Effector memory CD4-positive, alpha-beta T cell (primary cell): ENCODE measurements at regions not wholly inside any gene's neighbourhood (a gene's known extent, or its start where the extent isn't known, plus 50 kb on each side); places are given as distances from the start of the nearest gene placed in this dataset.
A peak's percentile ranks its signal among the peaks of the same experiment; 100 is the strongest.

ENCODE experiments used
- DNase-seq, 3 donors: peaks; one replicate each; pipeline ENCODE4 v3.0.0-alpha.2; 2020
- H3K27ac ChIP-seq: 2 replicates; pipeline ENCODE4 v1.7.0; 2013; ENCODE audit warnings: mild to moderate bottlenecking, low read length, moderate library complexity; ENCODE audit not compliant: insufficient read depth, poor library complexity, severe bottlenecking
- H3K27me3 ChIP-seq: replicated peaks from 2 replicates; pipeline ENCODE4 v1.7.0; 2013; ENCODE audit warnings: mild to moderate bottlenecking, low read length; ENCODE audit not compliant: insufficient read depth, control insufficient read depth, poor library complexity, severe bottlenecking
- H3K36me3 ChIP-seq: 2 replicates; pipeline ENCODE4 v1.7.0; 2013; ENCODE audit warnings: mild to moderate bottlenecking, low read length, moderate library complexity; ENCODE audit not compliant: control insufficient read depth, insufficient read depth
- H3K4me1 ChIP-seq: 2 replicates; pipeline ENCODE4 v1.7.0; 2013; ENCODE audit warnings: low read length, mild to moderate bottlenecking; ENCODE audit not compliant: control insufficient read depth, insufficient read depth, poor library complexity, severe bottlenecking
- H3K4me3 ChIP-seq: 2 replicates; pipeline ENCODE4 v1.7.0; 2013; ENCODE audit warnings: low read length, low read depth, mild to moderate bottlenecking; ENCODE audit not compliant: insufficient read depth, poor library complexity, severe bottlenecking
- H3K9me3 ChIP-seq: 2 replicates; pipeline ENCODE4 v1.7.0; 2013; ENCODE audit warnings: mild to moderate bottlenecking, low read length, moderate library complexity; ENCODE audit not compliant: control insufficient read depth

GRCh38 chr5:79872291-79872690, 118.8 kb downstream of the MTX3 start:
- DNase-seq = no peak
- H3K4me1 ChIP-seq = no peaks in the 10 kb centered on the region
- H3K9me3 ChIP-seq = no peaks in the 10 kb centered on the region
- no peaks in the 10 kb centered on the region for H3K36me3 ChIP-seq
- H3K27ac ChIP-seq = no peak overlapping the region
- H3K4me3 ChIP-seq = no peak overlapping the region
- peaks cover 6% of the 10 kb centered on the region for H3K27me3 ChIP-seq

GRCh38 chr5:79871364-79872120, 119.5 kb downstream of the MTX3 start:
- no peak overlapping the region for H3K4me3 ChIP-seq
- DNase-seq = no peak
- H3K9me3 ChIP-seq = no peaks in the 10 kb centered on the region
- H3K36me3 ChIP-seq = no peaks in the 10 kb centered on the region
- no peaks in the 10 kb centered on the region for H3K4me1 ChIP-seq
- H3K27me3 ChIP-seq = peaks cover 6% of the 10 kb centered on the region
- H3K27ac ChIP-seq = no peak overlapping the region

GRCh38 chr5:79868163-79868670, 122.8 kb downstream of the MTX3 start:
- no peaks in the 10 kb centered on the region for H3K9me3 ChIP-seq

GRCh38 chr5:79865579-79865978, 125.5 kb downstream of the MTX3 start:
- H3K9me3 ChIP-seq = no peaks in the 10 kb centered on the region
- no peak overlapping the region for H3K4me3 ChIP-seq
- no peaks in the 10 kb centered on the region for H3K4me1 ChIP-seq

More at GRCh38 chr5:79868163-79868670, 122.8 kb downstream of the MTX3 start:
- Histone ChIP-seq H3K4me1 (no peaks in the 10 kb centered on the region), H3K27me3 (peaks cover 6% of the 10 kb centered on the region), H3K27ac (no peak overlapping the region), H3K4me3 (no peak overlapping the region), H3K36me3 (no peaks in the 10 kb centered on the region)
- no peak for DNase-seq

GRCh38 chr5:79864364-79864763, 126.7 kb downstream of the MTX3 start:
- H3K4me1 ChIP-seq = no peaks in the 10 kb centered on the region
- H3K27me3 ChIP-seq = peaks cover 2% of the 10 kb centered on the region
- H3K27ac ChIP-seq = no peak overlapping the region
- DNase-seq = no peak
- H3K4me3 ChIP-seq = no peak overlapping the region
- H3K9me3 ChIP-seq = no peaks in the 10 kb centered on the region
- H3K36me3 ChIP-seq = no peaks in the 10 kb centered on the region

More at GRCh38 chr5:79865579-79865978, 125.5 kb downstream of the MTX3 start:
- Histone ChIP-seq H3K27ac (no peak overlapping the region), H3K36me3 (no peaks in the 10 kb centered on the region), H3K27me3 (peaks cover 2% of the 10 kb centered on the region)
- DNase-seq = no peak

- Histone ChIP-seq H3K36me3 (no peaks in the 10 kb centered on the region), H3K27me3 (no peaks in the 10 kb centered on the region)
Measured at GRCh38 chr5:79859588-79859987, 131.5 kb downstream of the MTX3 start.

GRCh38 chr5:79858410-79858723, 132.7 kb downstream of the MTX3 start:
- H3K36me3 ChIP-seq = no peaks in the 10 kb centered on the region
- H3K27ac ChIP-seq = no peak overlapping the region
- H3K27me3 ChIP-seq = no peaks in the 10 kb centered on the region
- DNase-seq = no peak
- no peaks in the 10 kb centered on the region for H3K4me1 ChIP-seq
- H3K4me3 ChIP-seq = no peak overlapping the region
- H3K9me3 ChIP-seq = no peaks in the 10 kb centered on the region

More at GRCh38 chr5:79859588-79859987, 131.5 kb downstream of the MTX3 start:
- H3K9me3 ChIP-seq = no peaks in the 10 kb centered on the region
- H3K4me1 ChIP-seq = no peaks in the 10 kb centered on the region
- H3K4me3 ChIP-seq = no peak overlapping the region
- H3K27ac ChIP-seq = no peak overlapping the region
- DNase-seq = no peak

- Histone ChIP-seq H3K4me1 (no peaks in the 10 kb centered on the region), H3K4me3 (no peak overlapping the region), H3K27me3 (no peaks in the 10 kb centered on the region), H3K36me3 (no peaks in the 10 kb centered on the region), H3K9me3 (no peaks in the 10 kb centered on the region), H3K27ac (no peak overlapping the region)
- peak; percentile 35 to 65 (median 43) for DNase-seq
Measured at GRCh38 chr5:79857714-79858409, 133.2 kb downstream of the MTX3 start.

GRCh38 chr5:79856456-79857055, 134.5 kb downstream of the MTX3 start:
- no peak overlapping the region for H3K4me3 ChIP-seq
- H3K27me3 ChIP-seq = no peaks in the 10 kb centered on the region
- no peaks in the 10 kb centered on the region for H3K4me1 ChIP-seq
- no peaks in the 10 kb centered on the region for H3K9me3 ChIP-seq
- H3K27ac ChIP-seq = no peak overlapping the region
- no peaks in the 10 kb centered on the region for H3K36me3 ChIP-seq
- no peak for DNase-seq
